ENCODE measurements at regions not wholly inside any gene's neighbourhood (a gene's known extent, or its start where the extent isn't known, plus 50 kb on each side); places are given as distances from the start of the nearest gene placed in this dataset.

DNA sequence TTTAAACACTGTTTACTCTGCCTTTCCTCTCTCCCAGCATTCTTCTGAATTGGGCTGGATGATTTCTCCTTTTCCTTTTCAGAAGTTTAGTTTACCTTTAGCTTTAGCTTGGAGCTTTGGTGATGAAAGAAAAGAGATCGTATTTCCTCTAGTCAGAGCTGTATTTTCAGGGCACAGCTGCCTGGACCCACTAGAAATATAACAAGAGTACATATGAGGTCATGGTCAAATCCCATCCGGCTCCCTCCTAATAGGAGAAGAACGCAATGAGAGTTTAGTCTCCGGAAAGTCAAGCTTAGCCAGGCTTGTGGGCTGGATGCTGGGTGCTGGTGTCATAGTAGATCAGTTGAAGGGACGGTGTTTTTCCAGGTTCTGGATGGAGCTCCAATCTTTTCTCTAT is 177.1 kb upstream of the PFN2 start:
- TF ChIP-seq, protein P1, sequence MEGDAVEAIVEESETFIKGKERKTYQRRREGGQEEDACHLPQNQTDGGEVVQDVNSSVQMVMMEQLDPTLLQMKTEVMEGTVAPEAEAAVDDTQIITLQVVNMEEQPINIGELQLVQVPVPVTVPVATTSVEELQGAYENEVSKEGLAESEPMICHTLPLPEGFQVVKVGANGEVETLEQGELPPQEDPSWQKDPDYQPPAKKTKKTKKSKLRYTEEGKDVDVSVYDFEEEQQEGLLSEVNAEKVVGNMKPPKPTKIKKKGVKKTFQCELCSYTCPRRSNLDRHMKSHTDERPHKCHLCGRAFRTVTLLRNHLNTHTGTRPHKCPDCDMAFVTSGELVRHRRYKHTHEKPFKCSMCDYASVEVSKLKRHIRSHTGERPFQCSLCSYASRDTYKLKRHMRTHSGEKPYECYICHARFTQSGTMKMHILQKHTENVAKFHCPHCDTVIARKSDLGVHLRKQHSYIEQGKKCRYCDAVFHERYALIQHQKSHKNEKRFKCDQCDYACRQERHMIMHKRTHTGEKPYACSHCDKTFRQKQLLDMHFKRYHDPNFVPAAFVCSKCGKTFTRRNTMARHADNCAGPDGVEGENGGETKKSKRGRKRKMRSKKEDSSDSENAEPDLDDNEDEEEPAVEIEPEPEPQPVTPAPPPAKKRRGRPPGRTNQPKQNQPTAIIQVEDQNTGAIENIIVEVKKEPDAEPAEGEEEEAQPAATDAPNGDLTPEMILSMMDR (IDR thresholded peaks at IDR 0.05), result no peak
- TF ChIP-seq POLR2AphosphoS5 (IDR thresholded peaks at IDR 0.05) (no peak), POLR2A (IDR thresholded peaks at IDR 0.05) (no peak)
